GM12878 (cell line): ENCODE measurements at regions not wholly inside any gene's neighbourhood (a gene's known extent, or its start where the extent isn't known, plus 50 kb on each side); places are given as distances from the start of the nearest gene placed in this dataset.

Experiments
- ATAC-seq: fragments of 200-7000 bp; cut with Tn5 transposase; 3 replicates; pipeline ENCODE4 v1.9.1; 2020; ENCODE audit warnings: mild to moderate bottlenecking, moderate library complexity
- BruUV-seq: library from RNA; stranded (reverse); fragments of 400-500 nt; replicated peaks from 2 replicates; lab custom pipeline; 2021; lab: Mats Ljungman, UMichigan
- CTCF ChIA-PET: fragments of 300-600 bp; sonication (Branson Sonifier 250); formaldehyde crosslinking; extraction: SDS; loops from one replicate; lab custom pipeline; 2021; ENCODE audit warnings: inconsistent platforms; lab: Yijun Ruan, JAX
- POLR2A ChIA-PET: fragments of 350-600 bp; formaldehyde crosslinking; extraction: SDS; loops from one replicate; lab custom pipeline; 2021; ENCODE audit warnings: inconsistent platforms; lab: Charles Lee
- RAD21 ChIA-PET: fragments of 300-600 bp; sonication (Branson Sonifier 250); formaldehyde crosslinking; loops from one replicate; lab custom pipeline; 2023; ENCODE audit warnings: antibody characterized with exemption; ENCODE audit not compliant: unreplicated experiment; lab: Charles Lee
- SMC1A ChIA-PET: fragments of 300-600 bp; sonication (Branson Sonifier 250); formaldehyde crosslinking; loops from one replicate; lab custom pipeline; 2023; ENCODE audit not compliant: unreplicated experiment, uncharacterized antibody; lab: Charles Lee
- DNase-seq: peaks from one replicate; pipeline ENCODE4 v3.0.0-alpha.2; 2011; ENCODE audit warnings: low read depth, low spot score
- FAIRE-seq: peaks from 3 replicates; lab custom pipeline; 2011; peaks lifted over from hg19 to GRCh38; lab: Jason Lieb, UNC
- H2AFZ ChIP-seq: 2 replicates; pipeline ENCODE4 v1.6.0; 2011; ENCODE audit warnings: low read depth, low read length, control low read depth; ENCODE audit not compliant: control insufficient read depth
- H3K27ac ChIP-seq: 2 replicates; pipeline ENCODE4 v1.5.1; 2011; ENCODE audit warnings: control low read depth; ENCODE audit not compliant: control insufficient read depth, insufficient read depth
- H3K27me3 ChIP-seq, 2 experiments: replicated peaks in 1 of 2; 2 replicates each; pipeline versions ENCODE4 v1.6.0 to v1.6.1; 2011; ENCODE audit warnings: low read length in 1 of 2; ENCODE audit not compliant: control insufficient read depth in 2 of 2, insufficient read depth in 2 of 2
- H3K36me3 ChIP-seq, 2 experiments: 2 replicates each; pipeline ENCODE4 v1.5.1; 2011; ENCODE audit warnings: low read length in 1 of 2; ENCODE audit not compliant: control insufficient read depth in 2 of 2, insufficient read depth in 2 of 2
- H3K4me1 ChIP-seq: 2 replicates; pipeline ENCODE4 v1.6.1; 2011; ENCODE audit warnings: mild to moderate bottlenecking, low read length, moderate library complexity, mixed read lengths; ENCODE audit not compliant: control insufficient read depth, insufficient read depth
- H3K4me2 ChIP-seq: 2 replicates; pipeline ENCODE4 v1.6.0; 2011; ENCODE audit warnings: control low read depth; ENCODE audit not compliant: control insufficient read depth, insufficient read depth
- H3K4me3 ChIP-seq: fragments of 200-600 bp; sonication (generic); 2 replicates; pipeline ENCODE4 v1.5.1; 2016
- H3K79me2 ChIP-seq: 2 replicates; pipeline ENCODE4 v1.6.0; 2011; ENCODE audit warnings: low read length; ENCODE audit not compliant: control insufficient read depth, insufficient read depth
- H3K9ac ChIP-seq: 2 replicates; pipeline ENCODE4 v1.8.0; 2011; ENCODE audit warnings: low read length, control low read depth, mixed read lengths; ENCODE audit not compliant: control insufficient read depth, insufficient read depth
- H3K9me3 ChIP-seq: replicated peaks from 3 replicates; pipeline ENCODE4 v1.5.1; 2011; ENCODE audit warnings: mild to moderate bottlenecking, low read length; ENCODE audit not compliant: control insufficient read depth, insufficient read depth
- H4K20me1 ChIP-seq: 2 replicates; pipeline ENCODE4 v1.6.0; 2011; ENCODE audit not compliant: control insufficient read depth, insufficient read depth
- ATF7 ChIP-seq: fragments of 450-650 bp; IDR thresholded peaks from 2 replicates; pipeline ENCODE4 v1.6.1; 2016; ENCODE audit warnings: low read depth, mild to moderate bottlenecking
- CBX3 ChIP-seq: fragments of 200-600 bp; sonication (generic); IDR thresholded peaks from 2 replicates; pipeline ENCODE4 v1.6.1; 2016; ENCODE audit warnings: low read depth, borderline replicate concordance
- CHD1 ChIP-seq: IDR thresholded peaks from 2 replicates; pipeline ENCODE4 v1.6.1; 2012; ENCODE audit warnings: low read depth, low read length, improper control_type of control experiment
- EGR1 ChIP-seq, 2 experiments: IDR thresholded peaks; 1 replicate in 1 of 2; 2 replicates in 1 of 2; pipeline ENCODE4 v1.6.1; 2011 to 2012; ENCODE audit warnings: low read depth in 2 of 2, low read length in 2 of 2, borderline replicate concordance in 1 of 2, mild to moderate bottlenecking in 1 of 2, moderate library complexity in 1 of 2
- MEF2B ChIP-seq: fragments of 450-650 bp; IDR thresholded peaks from 2 replicates; pipeline ENCODE4 v1.6.1; 2018; ENCODE audit warnings: mild to moderate bottlenecking, moderate library complexity; ENCODE audit not compliant: partially characterized antibody, poor library complexity, severe bottlenecking
- MXI1 ChIP-seq: fragments of 150-350 bp; IDR thresholded peaks from 2 replicates; pipeline ENCODE4 v1.6.1; 2011; ENCODE audit warnings: low read depth, mild to moderate bottlenecking, inconsistent platforms, low read length, improper control_type of control experiment
- NR2C1 ChIP-seq: fragments of 450-650 bp; IDR thresholded peaks from 2 replicates; pipeline ENCODE4 v1.6.1; 2017; ENCODE audit warnings: antibody characterized with exemption, mild to moderate bottlenecking, moderate library complexity
- PAX5 ChIP-seq: IDR thresholded peaks from 2 replicates; pipeline ENCODE4 v1.6.1; 2011; ENCODE audit warnings: low read depth, low read length, borderline replicate concordance
- RAD21 ChIP-seq: IDR thresholded peaks from 2 replicates; pipeline ENCODE4 v1.6.1; 2011; ENCODE audit warnings: mild to moderate bottlenecking, low read depth, low read length, moderate library complexity; ENCODE audit not compliant: insufficient read depth
- TAF1 ChIP-seq: IDR thresholded peaks from 2 replicates; pipeline ENCODE4 v1.6.1; 2011; ENCODE audit warnings: mild to moderate bottlenecking, low read depth, low read length, borderline replicate concordance
- ZNF622 ChIP-seq: fragments of 450-650 bp; IDR thresholded peaks from 2 replicates; pipeline ENCODE4 v1.6.1; 2017; ENCODE audit warnings: mild to moderate bottlenecking, inconsistent platforms
- WGBS: methylation state at CpG from one replicate; pipeline ENCODE4 v1.1.6; 2016; ENCODE audit warnings: low lambda C conversion rate; ENCODE audit not compliant: insufficient replicate concordance, insufficient coverage; ENCODE audit errors: missing lambda C conversion rate; 5-methylcytosine and 5-hydroxymethylcytosine counted together
- in situ Hi-C: fragments of 300-500 bp; cut with MboI; formaldehyde crosslinking; loops from 9 replicates; pipeline ENCODE4 v1.14.3; 2018; ENCODE audit warnings: mixed read lengths
- intact Hi-C: fragments of 100-400 bp; cut with micrococcal nuclease; formaldehyde crosslinking; loops from one replicate; pipeline ENCODE4 v1.14.2; 2022; ENCODE audit not compliant: unreplicated experiment
- TF ChIP-seq, protein P1 (sequence below), 3 experiments: IDR thresholded peaks in 2 of 3; conservative IDR thresholded peaks in 1 of 3; 2 replicates each; pipeline ENCODE4 v1.5.1; 2011; ENCODE audit warnings: low read depth in 3 of 3, low read length in 3 of 3, mild to moderate bottlenecking in 3 of 3, control low read depth in 2 of 3, moderate library complexity in 2 of 3, inconsistent platforms in 1 of 3, mixed read lengths in 1 of 3; ENCODE audit not compliant: control insufficient read depth in 2 of 3, insufficient read depth in 1 of 3; ENCODE audit errors: extremely low read depth in 1 of 3
- TF ChIP-seq, protein P2 (sequence below): IDR thresholded peaks from 2 replicates; pipeline ENCODE4 v1.6.1; 2012; ENCODE audit warnings: improper control_type of control experiment, low read depth, low read length; ENCODE audit not compliant: insufficient replicate concordance
- TF ChIP-seq, protein P3 (sequence below): IDR thresholded peaks from 2 replicates; pipeline ENCODE4 v1.6.1; 2012; ENCODE audit warnings: mild to moderate bottlenecking, low read depth, low read length

DNA sequence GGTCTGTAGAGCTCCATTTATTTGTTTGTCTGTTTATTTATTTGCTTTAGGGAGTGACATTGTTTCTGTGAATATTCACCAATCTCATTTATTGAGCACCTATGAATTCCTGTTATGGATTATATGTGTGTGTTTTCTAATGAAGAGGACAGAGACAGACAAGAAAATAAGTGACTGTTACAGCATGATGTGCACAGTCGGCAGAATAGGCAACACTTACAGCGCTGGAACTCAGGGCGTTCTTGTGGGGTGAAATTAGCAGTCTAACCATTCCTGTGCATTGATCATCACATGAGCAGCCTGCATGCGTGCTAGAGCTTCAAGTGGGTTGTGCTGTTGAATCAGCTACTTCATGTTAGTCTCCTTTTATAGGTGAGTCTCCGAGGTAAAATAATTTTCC, 960.7 kb downstream of the SLC4A3 start (continued):
- TF ChIP-seq ATF7, result no peak
- TF ChIP-seq, protein P1, sequence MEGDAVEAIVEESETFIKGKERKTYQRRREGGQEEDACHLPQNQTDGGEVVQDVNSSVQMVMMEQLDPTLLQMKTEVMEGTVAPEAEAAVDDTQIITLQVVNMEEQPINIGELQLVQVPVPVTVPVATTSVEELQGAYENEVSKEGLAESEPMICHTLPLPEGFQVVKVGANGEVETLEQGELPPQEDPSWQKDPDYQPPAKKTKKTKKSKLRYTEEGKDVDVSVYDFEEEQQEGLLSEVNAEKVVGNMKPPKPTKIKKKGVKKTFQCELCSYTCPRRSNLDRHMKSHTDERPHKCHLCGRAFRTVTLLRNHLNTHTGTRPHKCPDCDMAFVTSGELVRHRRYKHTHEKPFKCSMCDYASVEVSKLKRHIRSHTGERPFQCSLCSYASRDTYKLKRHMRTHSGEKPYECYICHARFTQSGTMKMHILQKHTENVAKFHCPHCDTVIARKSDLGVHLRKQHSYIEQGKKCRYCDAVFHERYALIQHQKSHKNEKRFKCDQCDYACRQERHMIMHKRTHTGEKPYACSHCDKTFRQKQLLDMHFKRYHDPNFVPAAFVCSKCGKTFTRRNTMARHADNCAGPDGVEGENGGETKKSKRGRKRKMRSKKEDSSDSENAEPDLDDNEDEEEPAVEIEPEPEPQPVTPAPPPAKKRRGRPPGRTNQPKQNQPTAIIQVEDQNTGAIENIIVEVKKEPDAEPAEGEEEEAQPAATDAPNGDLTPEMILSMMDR (IDR thresholded peaks at IDR 0.05 in 2 of 3, conservative IDR thresholded peaks at IDR 0.05 in 1 of 3; ENCODE audit: control insufficient read depth in 2 of 3, extremely low read depth in 1 of 3, insufficient read depth in 1 of 3, low read depth in 3 of 3, low read length in 3 of 3), result no peak
- no peak for TF ChIP-seq MEF2B
- no peak for TF ChIP-seq PAX5
- no peak for TF ChIP-seq CHD1

DNA sequence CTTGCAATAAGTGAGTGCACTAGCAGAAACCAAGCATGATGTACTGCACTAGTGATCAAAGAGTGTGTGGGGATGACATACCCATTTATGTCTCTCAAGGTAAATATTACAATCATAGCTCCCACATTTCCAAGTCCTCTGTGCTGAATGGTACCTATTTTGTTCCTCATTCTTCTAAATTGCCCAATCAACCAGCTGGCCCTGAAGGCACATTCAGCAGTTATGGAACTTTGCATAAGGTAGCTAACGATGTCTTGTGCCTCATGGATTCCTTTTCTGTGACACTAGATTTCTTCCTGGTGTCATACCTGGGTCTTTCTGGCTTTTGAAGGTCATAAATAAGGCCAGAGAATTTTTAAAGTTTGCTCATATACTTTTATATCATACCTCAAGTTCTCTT, 963.0 kb downstream of the SLC4A3 start:
- H3K36me3 ChIP-seq, result no peaks in the 10 kb centered on the region
- ATAC-seq, result no peak
- ChIA-PET SMC1A (interaction anchor here (1.6 kb wide), 1 partner anchor 9 kb away, joined by 7 read pairs; no protein-coding TSS in a partner anchor), POLR2A (no interaction called here), CTCF (no interaction called here), RAD21 (no interaction called here)
- H3K27me3 ChIP-seq, result no peaks in the 10 kb centered on the region
- no peaks in the 10 kb centered on the region for H3K79me2 ChIP-seq
- no peak overlapping the region for H2AFZ ChIP-seq
- H3K9me3 ChIP-seq, result no peaks in the 10 kb centered on the region
- no peak overlapping the region for H3K4me2 ChIP-seq
- 0% methylated on average over 1 of the region's 1 CpG for WGBS
- no peaks in the 10 kb centered on the region for H4K20me1 ChIP-seq
- no peak overlapping the region for H3K27ac ChIP-seq
- in situ Hi-C loops, result no loop called here
- no TSS peak for BruUV-seq
- FAIRE-seq, result no peak
- H3K9ac ChIP-seq, result no peak overlapping the region
- no peak overlapping the region for H3K4me3 ChIP-seq
- H3K4me1 ChIP-seq, result no peaks in the 10 kb centered on the region
- intact Hi-C loops, result no loop called here
- no peak for DNase-seq
- TF ChIP-seq NR2C1 (no peak), EGR1 (IDR thresholded peaks at IDR 0.05; ENCODE audit: borderline replicate concordance in 1 of 2, low read depth in 2 of 2, low read length in 2 of 2) (no peak), MXI1 (no peak), ZNF622 (no peak), TAF1 (no peak), RAD21 (no peak), CBX3 (no peak)
- TF ChIP-seq, protein P2, sequence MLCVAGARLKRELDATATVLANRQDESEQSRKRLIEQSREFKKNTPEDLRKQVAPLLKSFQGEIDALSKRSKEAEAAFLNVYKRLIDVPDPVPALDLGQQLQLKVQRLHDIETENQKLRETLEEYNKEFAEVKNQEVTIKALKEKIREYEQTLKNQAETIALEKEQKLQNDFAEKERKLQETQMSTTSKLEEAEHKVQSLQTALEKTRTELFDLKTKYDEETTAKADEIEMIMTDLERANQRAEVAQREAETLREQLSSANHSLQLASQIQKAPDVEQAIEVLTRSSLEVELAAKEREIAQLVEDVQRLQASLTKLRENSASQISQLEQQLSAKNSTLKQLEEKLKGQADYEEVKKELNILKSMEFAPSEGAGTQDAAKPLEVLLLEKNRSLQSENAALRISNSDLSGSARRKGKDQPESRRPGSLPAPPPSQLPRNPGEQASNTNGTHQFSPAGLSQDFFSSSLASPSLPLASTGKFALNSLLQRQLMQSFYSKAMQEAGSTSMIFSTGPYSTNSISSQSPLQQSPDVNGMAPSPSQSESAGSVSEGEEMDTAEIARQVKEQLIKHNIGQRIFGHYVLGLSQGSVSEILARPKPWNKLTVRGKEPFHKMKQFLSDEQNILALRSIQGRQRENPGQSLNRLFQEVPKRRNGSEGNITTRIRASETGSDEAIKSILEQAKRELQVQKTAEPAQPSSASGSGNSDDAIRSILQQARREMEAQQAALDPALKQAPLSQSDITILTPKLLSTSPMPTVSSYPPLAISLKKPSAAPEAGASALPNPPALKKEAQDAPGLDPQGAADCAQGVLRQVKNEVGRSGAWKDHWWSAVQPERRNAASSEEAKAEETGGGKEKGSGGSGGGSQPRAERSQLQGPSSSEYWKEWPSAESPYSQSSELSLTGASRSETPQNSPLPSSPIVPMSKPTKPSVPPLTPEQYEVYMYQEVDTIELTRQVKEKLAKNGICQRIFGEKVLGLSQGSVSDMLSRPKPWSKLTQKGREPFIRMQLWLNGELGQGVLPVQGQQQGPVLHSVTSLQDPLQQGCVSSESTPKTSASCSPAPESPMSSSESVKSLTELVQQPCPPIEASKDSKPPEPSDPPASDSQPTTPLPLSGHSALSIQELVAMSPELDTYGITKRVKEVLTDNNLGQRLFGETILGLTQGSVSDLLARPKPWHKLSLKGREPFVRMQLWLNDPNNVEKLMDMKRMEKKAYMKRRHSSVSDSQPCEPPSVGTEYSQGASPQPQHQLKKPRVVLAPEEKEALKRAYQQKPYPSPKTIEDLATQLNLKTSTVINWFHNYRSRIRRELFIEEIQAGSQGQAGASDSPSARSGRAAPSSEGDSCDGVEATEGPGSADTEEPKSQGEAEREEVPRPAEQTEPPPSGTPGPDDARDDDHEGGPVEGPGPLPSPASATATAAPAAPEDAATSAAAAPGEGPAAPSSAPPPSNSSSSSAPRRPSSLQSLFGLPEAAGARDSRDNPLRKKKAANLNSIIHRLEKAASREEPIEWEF, result no peak
- TF ChIP-seq, protein P3, sequence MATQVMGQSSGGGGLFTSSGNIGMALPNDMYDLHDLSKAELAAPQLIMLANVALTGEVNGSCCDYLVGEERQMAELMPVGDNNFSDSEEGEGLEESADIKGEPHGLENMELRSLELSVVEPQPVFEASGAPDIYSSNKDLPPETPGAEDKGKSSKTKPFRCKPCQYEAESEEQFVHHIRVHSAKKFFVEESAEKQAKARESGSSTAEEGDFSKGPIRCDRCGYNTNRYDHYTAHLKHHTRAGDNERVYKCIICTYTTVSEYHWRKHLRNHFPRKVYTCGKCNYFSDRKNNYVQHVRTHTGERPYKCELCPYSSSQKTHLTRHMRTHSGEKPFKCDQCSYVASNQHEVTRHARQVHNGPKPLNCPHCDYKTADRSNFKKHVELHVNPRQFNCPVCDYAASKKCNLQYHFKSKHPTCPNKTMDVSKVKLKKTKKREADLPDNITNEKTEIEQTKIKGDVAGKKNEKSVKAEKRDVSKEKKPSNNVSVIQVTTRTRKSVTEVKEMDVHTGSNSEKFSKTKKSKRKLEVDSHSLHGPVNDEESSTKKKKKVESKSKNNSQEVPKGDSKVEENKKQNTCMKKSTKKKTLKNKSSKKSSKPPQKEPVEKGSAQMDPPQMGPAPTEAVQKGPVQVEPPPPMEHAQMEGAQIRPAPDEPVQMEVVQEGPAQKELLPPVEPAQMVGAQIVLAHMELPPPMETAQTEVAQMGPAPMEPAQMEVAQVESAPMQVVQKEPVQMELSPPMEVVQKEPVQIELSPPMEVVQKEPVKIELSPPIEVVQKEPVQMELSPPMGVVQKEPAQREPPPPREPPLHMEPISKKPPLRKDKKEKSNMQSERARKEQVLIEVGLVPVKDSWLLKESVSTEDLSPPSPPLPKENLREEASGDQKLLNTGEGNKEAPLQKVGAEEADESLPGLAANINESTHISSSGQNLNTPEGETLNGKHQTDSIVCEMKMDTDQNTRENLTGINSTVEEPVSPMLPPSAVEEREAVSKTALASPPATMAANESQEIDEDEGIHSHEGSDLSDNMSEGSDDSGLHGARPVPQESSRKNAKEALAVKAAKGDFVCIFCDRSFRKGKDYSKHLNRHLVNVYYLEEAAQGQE, result no peak
